ENCODE measurements at regions not wholly inside any gene's neighbourhood (a gene's known extent, or its start where the extent isn't known, plus 50 kb on each side); places are given as distances from the start of the nearest gene placed in this dataset.

DNA sequence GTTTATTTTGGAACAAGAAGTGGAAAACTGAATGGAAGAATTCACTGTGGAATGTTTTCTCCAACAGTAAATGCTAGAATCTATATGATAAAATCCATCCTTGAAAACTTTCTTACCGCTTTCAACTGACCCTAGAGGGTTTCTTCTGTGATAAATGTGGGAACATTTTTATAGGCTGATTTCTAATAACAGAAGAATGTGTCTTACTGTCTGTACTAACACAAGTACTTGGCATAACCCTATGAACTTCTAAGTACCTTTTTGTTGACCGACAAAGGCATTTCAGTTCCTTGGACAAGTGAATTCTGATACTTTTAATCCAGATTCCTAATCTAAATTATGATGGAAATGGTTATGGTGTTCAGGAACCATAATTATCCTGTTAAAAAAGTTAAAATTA is 1109.7 kb upstream of the FLRT2 start:
- TF ChIP-seq, protein P1, sequence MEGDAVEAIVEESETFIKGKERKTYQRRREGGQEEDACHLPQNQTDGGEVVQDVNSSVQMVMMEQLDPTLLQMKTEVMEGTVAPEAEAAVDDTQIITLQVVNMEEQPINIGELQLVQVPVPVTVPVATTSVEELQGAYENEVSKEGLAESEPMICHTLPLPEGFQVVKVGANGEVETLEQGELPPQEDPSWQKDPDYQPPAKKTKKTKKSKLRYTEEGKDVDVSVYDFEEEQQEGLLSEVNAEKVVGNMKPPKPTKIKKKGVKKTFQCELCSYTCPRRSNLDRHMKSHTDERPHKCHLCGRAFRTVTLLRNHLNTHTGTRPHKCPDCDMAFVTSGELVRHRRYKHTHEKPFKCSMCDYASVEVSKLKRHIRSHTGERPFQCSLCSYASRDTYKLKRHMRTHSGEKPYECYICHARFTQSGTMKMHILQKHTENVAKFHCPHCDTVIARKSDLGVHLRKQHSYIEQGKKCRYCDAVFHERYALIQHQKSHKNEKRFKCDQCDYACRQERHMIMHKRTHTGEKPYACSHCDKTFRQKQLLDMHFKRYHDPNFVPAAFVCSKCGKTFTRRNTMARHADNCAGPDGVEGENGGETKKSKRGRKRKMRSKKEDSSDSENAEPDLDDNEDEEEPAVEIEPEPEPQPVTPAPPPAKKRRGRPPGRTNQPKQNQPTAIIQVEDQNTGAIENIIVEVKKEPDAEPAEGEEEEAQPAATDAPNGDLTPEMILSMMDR (IDR thresholded peaks at IDR 0.05) = no peak
- TF ChIP-seq SIN3A (IDR thresholded peaks at IDR 0.05; ENCODE audit: borderline replicate concordance, insufficient read depth, low read depth, low read length) (no peak), POLR2AphosphoS5 (IDR thresholded peaks at IDR 0.05; ENCODE audit: low read depth, low read length) (no peak), TCF7L2 (IDR thresholded peaks at IDR 0.05; ENCODE audit: low read depth, low read length) (no peak)
- TF ChIP-seq, protein P2, sequence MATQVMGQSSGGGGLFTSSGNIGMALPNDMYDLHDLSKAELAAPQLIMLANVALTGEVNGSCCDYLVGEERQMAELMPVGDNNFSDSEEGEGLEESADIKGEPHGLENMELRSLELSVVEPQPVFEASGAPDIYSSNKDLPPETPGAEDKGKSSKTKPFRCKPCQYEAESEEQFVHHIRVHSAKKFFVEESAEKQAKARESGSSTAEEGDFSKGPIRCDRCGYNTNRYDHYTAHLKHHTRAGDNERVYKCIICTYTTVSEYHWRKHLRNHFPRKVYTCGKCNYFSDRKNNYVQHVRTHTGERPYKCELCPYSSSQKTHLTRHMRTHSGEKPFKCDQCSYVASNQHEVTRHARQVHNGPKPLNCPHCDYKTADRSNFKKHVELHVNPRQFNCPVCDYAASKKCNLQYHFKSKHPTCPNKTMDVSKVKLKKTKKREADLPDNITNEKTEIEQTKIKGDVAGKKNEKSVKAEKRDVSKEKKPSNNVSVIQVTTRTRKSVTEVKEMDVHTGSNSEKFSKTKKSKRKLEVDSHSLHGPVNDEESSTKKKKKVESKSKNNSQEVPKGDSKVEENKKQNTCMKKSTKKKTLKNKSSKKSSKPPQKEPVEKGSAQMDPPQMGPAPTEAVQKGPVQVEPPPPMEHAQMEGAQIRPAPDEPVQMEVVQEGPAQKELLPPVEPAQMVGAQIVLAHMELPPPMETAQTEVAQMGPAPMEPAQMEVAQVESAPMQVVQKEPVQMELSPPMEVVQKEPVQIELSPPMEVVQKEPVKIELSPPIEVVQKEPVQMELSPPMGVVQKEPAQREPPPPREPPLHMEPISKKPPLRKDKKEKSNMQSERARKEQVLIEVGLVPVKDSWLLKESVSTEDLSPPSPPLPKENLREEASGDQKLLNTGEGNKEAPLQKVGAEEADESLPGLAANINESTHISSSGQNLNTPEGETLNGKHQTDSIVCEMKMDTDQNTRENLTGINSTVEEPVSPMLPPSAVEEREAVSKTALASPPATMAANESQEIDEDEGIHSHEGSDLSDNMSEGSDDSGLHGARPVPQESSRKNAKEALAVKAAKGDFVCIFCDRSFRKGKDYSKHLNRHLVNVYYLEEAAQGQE (IDR thresholded peaks at IDR 0.05; ENCODE audit: insufficient read depth in 1 of 2, low read depth in 2 of 2, low read length in 1 of 2) = no peak
